ENCODE measurements at regions not wholly inside any gene's neighbourhood (a gene's known extent, or its start where the extent isn't known, plus 50 kb on each side); places are given as distances from the start of the nearest gene placed in this dataset.

GRCh38 chr4:34176609-34177008 lies 2067.7 kb downstream of the ARAP2 start:
- no peak overlapping the region for H3K27ac Mint-ChIP-seq
- no peaks in the 10 kb centered on the region for H3K36me3 Mint-ChIP-seq
- no peak for DNase-seq
- no peak for ATAC-seq
- Histone ChIP-seq H3K27ac (ENCODE audit: low read length) (no peak overlapping the region), H3K9me3 (ENCODE audit: control insufficient read depth, insufficient read depth, low read length) (no peaks in the 10 kb centered on the region), H3K4me1 (ENCODE audit: control insufficient read depth, insufficient read depth, low read length) (no peaks in the 10 kb centered on the region), H3K4me3 (ENCODE audit: low read length) (no peak overlapping the region), H3K27me3 (ENCODE audit: control insufficient read depth, insufficient read depth, low read length) (no peaks in the 10 kb centered on the region), H3K36me3 (ENCODE audit: control insufficient read depth, insufficient read depth, low read length) (no peaks in the 10 kb centered on the region)
- intact Hi-C loops (cut with micrococcal nuclease) = no loop called here
- H3K9me3 Mint-ChIP-seq = peaks cover 10 to 21% of the 10 kb centered on the region in 2 donors
- no peaks in the 10 kb centered on the region for H3K27me3 Mint-ChIP-seq (ENCODE audit: low read depth in 2 of 2)
- no peak overlapping the region for H3K4me3 Mint-ChIP-seq
- no peak for TF ChIP-seq CTCF (IDR thresholded peaks at IDR 0.05)
- no peaks in the 10 kb centered on the region for H3K4me1 Mint-ChIP-seq

- no peaks in the 10 kb centered on the region for H3K27me3 ChIP-seq (ENCODE audit: control insufficient read depth, insufficient read depth, low read length)
- H3K4me1 Mint-ChIP-seq = no peaks in the 10 kb centered on the region
- no peaks in the 10 kb centered on the region for H3K9me3 ChIP-seq (ENCODE audit: control insufficient read depth, insufficient read depth, low read length)
- ATAC-seq = no peak
- H3K36me3 Mint-ChIP-seq = no peaks in the 10 kb centered on the region
- no peaks in the 10 kb centered on the region for H3K27me3 Mint-ChIP-seq (ENCODE audit: low read depth in 2 of 2)
- H3K27ac ChIP-seq (ENCODE audit: low read length) = no peak overlapping the region
- H3K27ac Mint-ChIP-seq = no peak overlapping the region
- intact Hi-C loops (cut with micrococcal nuclease) = no loop called here
- H3K36me3 ChIP-seq (ENCODE audit: control insufficient read depth, insufficient read depth, low read length) = no peaks in the 10 kb centered on the region
- H3K4me3 ChIP-seq (ENCODE audit: low read length) = no peak overlapping the region
- H3K4me1 ChIP-seq (ENCODE audit: control insufficient read depth, insufficient read depth, low read length) = no peaks in the 10 kb centered on the region
- TF ChIP-seq CTCF (IDR thresholded peaks at IDR 0.05) = no peak
- DNase-seq = no peak
- peaks cover 12 to 22% of the 10 kb centered on the region in 2 donors for H3K9me3 Mint-ChIP-seq
- no peak overlapping the region for H3K4me3 Mint-ChIP-seq
Measured at GRCh38 chr4:34178476-34178875, 2065.8 kb downstream of the ARAP2 start.

- no peaks in the 10 kb centered on the region for H3K4me1 Mint-ChIP-seq
- no peaks in the 10 kb centered on the region for H3K36me3 ChIP-seq (ENCODE audit: control insufficient read depth, insufficient read depth, low read length)
- H3K9me3 Mint-ChIP-seq = peaks cover 7 to 24% of the 10 kb centered on the region in 2 donors
- 100% methylated on average over 1 of the region's 2 CpGs for WGBS (ENCODE audit: insufficient coverage)
- intact Hi-C loops (cut with micrococcal nuclease) = no loop called here
- no peak overlapping the region for H3K4me3 ChIP-seq (ENCODE audit: low read length)
- DNase-seq (no peak), ATAC-seq (no peak)
- TF ChIP-seq CTCF (IDR thresholded peaks at IDR 0.05) = no peak
- H3K27me3 ChIP-seq (ENCODE audit: control insufficient read depth, insufficient read depth, low read length) = no peaks in the 10 kb centered on the region
- no peaks in the 10 kb centered on the region for H3K4me1 ChIP-seq (ENCODE audit: control insufficient read depth, insufficient read depth, low read length)
- H3K36me3 Mint-ChIP-seq = no peaks in the 10 kb centered on the region
- H3K4me3 Mint-ChIP-seq = no peak overlapping the region
- H3K27ac Mint-ChIP-seq = no peak overlapping the region
- no peaks in the 10 kb centered on the region for H3K27me3 Mint-ChIP-seq (ENCODE audit: low read depth in 2 of 2)
- H3K9me3 ChIP-seq (ENCODE audit: control insufficient read depth, insufficient read depth, low read length) = no peaks in the 10 kb centered on the region
- no peak overlapping the region for H3K27ac ChIP-seq (ENCODE audit: low read length)
Measured at GRCh38 chr4:34181311-34181841, 2062.9 kb downstream of the ARAP2 start.

GRCh38 chr4:34181891-34182290 lies 2062.4 kb downstream of the ARAP2 start:
- H3K4me3 ChIP-seq (ENCODE audit: low read length) = no peak overlapping the region
- 100% methylated on average over 2 of the region's 2 CpGs for WGBS (ENCODE audit: insufficient coverage)
- Mint-ChIP-seq H3K9me3 (peaks cover 7 to 24% of the 10 kb centered on the region in 2 donors), H3K4me3 (no peak overlapping the region), H3K36me3 (no peaks in the 10 kb centered on the region), H3K4me1 (no peaks in the 10 kb centered on the region), H3K27ac (no peak overlapping the region), H3K27me3 (ENCODE audit: low read depth in 2 of 2) (no peaks in the 10 kb centered on the region)
- DNase-seq = no peak
- intact Hi-C loops (cut with micrococcal nuclease) = no loop called here
- no peaks in the 10 kb centered on the region for H3K9me3 ChIP-seq (ENCODE audit: control insufficient read depth, insufficient read depth, low read length)
- no peak for TF ChIP-seq CTCF (IDR thresholded peaks at IDR 0.05)
- ATAC-seq = no peak
- no peak overlapping the region for H3K27ac ChIP-seq (ENCODE audit: low read length)
- H3K36me3 ChIP-seq (ENCODE audit: control insufficient read depth, insufficient read depth, low read length) = no peaks in the 10 kb centered on the region
- no peaks in the 10 kb centered on the region for H3K4me1 ChIP-seq (ENCODE audit: control insufficient read depth, insufficient read depth, low read length)
- no peaks in the 10 kb centered on the region for H3K27me3 ChIP-seq (ENCODE audit: control insufficient read depth, insufficient read depth, low read length)

Data from natural killer cell (primary cell).